Stomach smooth muscle (tissue), 2 donors: ENCODE measurements at regions not wholly inside any gene's neighbourhood (a gene's known extent, or its start where the extent isn't known, plus 50 kb on each side); places are given as distances from the start of the nearest gene placed in this dataset.

Source experiments
- H3K27ac ChIP-seq: one replicate; pipeline ENCODE4 v1.7.0; 2013; ENCODE audit warnings: mild to moderate bottlenecking, low read length, inconsistent platforms
- H3K27me3 ChIP-seq, 2 donors: one replicate each; pipeline ENCODE4 v1.7.0; 2013; ENCODE audit warnings: low read length in 2 of 2; ENCODE audit not compliant: insufficient read depth in 2 of 2, control insufficient read depth in 1 of 2
- H3K36me3 ChIP-seq, 2 donors: one replicate each; pipeline ENCODE4 v1.7.0; 2013; ENCODE audit warnings: low read length in 2 of 2; ENCODE audit not compliant: control insufficient read depth in 2 of 2, insufficient read depth in 2 of 2
- H3K4me1 ChIP-seq: one replicate; pipeline ENCODE4 v1.7.0; 2013; ENCODE audit warnings: low read length; ENCODE audit not compliant: control insufficient read depth, insufficient read depth
- H3K4me3 ChIP-seq, 2 donors: one replicate each; pipeline ENCODE4 v1.7.0; 2013; ENCODE audit warnings: low read length in 2 of 2
- H3K9ac ChIP-seq, 2 donors: one replicate each; pipeline ENCODE4 v1.7.0; 2013; ENCODE audit warnings: low read length in 2 of 2, mild to moderate bottlenecking in 1 of 2
- H3K9me3 ChIP-seq, 2 donors: one replicate each; pipeline ENCODE4 v1.7.0; 2013; ENCODE audit warnings: low read length in 2 of 2; ENCODE audit not compliant: control insufficient read depth in 2 of 2
- donor health status: healthy.
- donor health status: Pancreatic carcinoma.

GRCh38 chr6:126603410-126603809 lies 263.5 kb downstream of the CENPW start:
- H3K4me3 ChIP-seq: no peak overlapping the region
- no peaks in the 10 kb centered on the region for H3K4me1 ChIP-seq
- no peak overlapping the region for H3K9ac ChIP-seq
- H3K27me3 ChIP-seq: no peaks in the 10 kb centered on the region
- no peak overlapping the region for H3K27ac ChIP-seq
- H3K36me3 ChIP-seq: no peaks in the 10 kb centered on the region
- no peaks in the 10 kb centered on the region for H3K9me3 ChIP-seq

- Histone ChIP-seq H3K27ac (no peak overlapping the region), H3K4me3 (no peak overlapping the region), H3K36me3 (no peaks in the 10 kb centered on the region), H3K9ac (no peak overlapping the region), H3K4me1 (no peaks in the 10 kb centered on the region), H3K27me3 (no peaks in the 10 kb centered on the region), H3K9me3 (no peaks in the 10 kb centered on the region)
These were observed 265.2 kb downstream of the CENPW start for GRCh38 chr6:126605089-126605488.

GRCh38 chr6:126607289-126607688 lies 267.4 kb downstream of the CENPW start:
- H3K4me1 ChIP-seq: no peaks in the 10 kb centered on the region
- no peaks in the 10 kb centered on the region for H3K27me3 ChIP-seq
- no peak overlapping the region for H3K4me3 ChIP-seq
- no peaks in the 10 kb centered on the region for H3K9me3 ChIP-seq
- no peak overlapping the region for H3K27ac ChIP-seq
- H3K9ac ChIP-seq: no peak overlapping the region
- H3K36me3 ChIP-seq: no peaks in the 10 kb centered on the region

- Histone ChIP-seq H3K4me1 (no peaks in the 10 kb centered on the region), H3K36me3 (no peaks in the 10 kb centered on the region), H3K27me3 (no peaks in the 10 kb centered on the region), H3K9ac (no peak overlapping the region), H3K4me3 (no peak overlapping the region), H3K27ac (no peak overlapping the region), H3K9me3 (no peaks in the 10 kb centered on the region)
These were observed 268.8 kb downstream of the CENPW start for GRCh38 chr6:126608681-126609080.

- H3K4me1 ChIP-seq: no peaks in the 10 kb centered on the region
- no peak overlapping the region for H3K4me3 ChIP-seq
- no peak overlapping the region for H3K9ac ChIP-seq
- no peaks in the 10 kb centered on the region for H3K36me3 ChIP-seq
- no peaks in the 10 kb centered on the region for H3K9me3 ChIP-seq
- no peaks in the 10 kb centered on the region for H3K27me3 ChIP-seq
- H3K27ac ChIP-seq: no peak overlapping the region
These were observed 275.0 kb downstream of the CENPW start for GRCh38 chr6:126614642-126615504.

GRCh38 chr6:126616866-126617265 lies 277.0 kb downstream of the CENPW start:
- no peak overlapping the region for H3K4me3 ChIP-seq
- no peaks in the 10 kb centered on the region for H3K9me3 ChIP-seq
- H3K27ac ChIP-seq: no peak overlapping the region
- no peaks in the 10 kb centered on the region for H3K36me3 ChIP-seq
- H3K27me3 ChIP-seq: no peaks in the 10 kb centered on the region
- no peak overlapping the region for H3K9ac ChIP-seq
- H3K4me1 ChIP-seq: no peaks in the 10 kb centered on the region

GRCh38 chr6:126618639-126619343 lies 278.9 kb downstream of the CENPW start:
- H3K27me3 ChIP-seq: no peaks in the 10 kb centered on the region
- H3K4me1 ChIP-seq: no peaks in the 10 kb centered on the region
- no peak overlapping the region for H3K9ac ChIP-seq
- no peaks in the 10 kb centered on the region for H3K36me3 ChIP-seq
- H3K9me3 ChIP-seq: no peaks in the 10 kb centered on the region
- H3K4me3 ChIP-seq: no peak overlapping the region
- H3K27ac ChIP-seq: no peak overlapping the region

- H3K36me3 ChIP-seq: no peaks in the 10 kb centered on the region
- no peak overlapping the region for H3K27ac ChIP-seq
- no peaks in the 10 kb centered on the region for H3K27me3 ChIP-seq
- H3K9ac ChIP-seq: no peak overlapping the region
- no peak overlapping the region for H3K4me3 ChIP-seq
- H3K9me3 ChIP-seq: no peaks in the 10 kb centered on the region
- H3K4me1 ChIP-seq: no peaks in the 10 kb centered on the region
These were observed 280.8 kb downstream of the CENPW start for GRCh38 chr6:126620719-126621118.

- no peaks in the 10 kb centered on the region for H3K36me3 ChIP-seq
- H3K9ac ChIP-seq: no peak overlapping the region
- H3K4me1 ChIP-seq: no peaks in the 10 kb centered on the region
- no peaks in the 10 kb centered on the region for H3K9me3 ChIP-seq
- no peak overlapping the region for H3K27ac ChIP-seq
- no peaks in the 10 kb centered on the region for H3K27me3 ChIP-seq
- H3K4me3 ChIP-seq: no peak overlapping the region
These were observed 285.1 kb downstream of the CENPW start for GRCh38 chr6:126625019-126625418.

- Histone ChIP-seq H3K36me3 (no peaks in the 10 kb centered on the region), H3K4me1 (peaks cover 3% of the 10 kb centered on the region), H3K9ac (no peak overlapping the region), H3K4me3 (no peak overlapping the region), H3K27me3 (no peaks in the 10 kb centered on the region), H3K27ac (no peak overlapping the region), H3K9me3 (no peaks in the 10 kb centered on the region)
These were observed 288.2 kb downstream of the CENPW start for GRCh38 chr6:126628125-126628524.

GRCh38 chr6:126631363-126631762 lies 291.4 kb downstream of the CENPW start:
- Histone ChIP-seq H3K9me3 (peaks cover 0 to 3% of the 10 kb centered on the region in 2 donors), H3K36me3 (no peaks in the 10 kb centered on the region), H3K4me3 (no peak overlapping the region), H3K27ac (no peak overlapping the region), H3K4me1 (peaks cover 6% of the 10 kb centered on the region), H3K27me3 (no peaks in the 10 kb centered on the region), H3K9ac (no peak overlapping the region)
